A549 (cell line): ENCODE measurements at regions not wholly inside any gene's neighbourhood (a gene's known extent, or its start where the extent isn't known, plus 50 kb on each side); places are given as distances from the start of the nearest gene placed in this dataset.

ENCODE experiments used
- HOXA7 ChIP-seq: fragments of 250-450 bp; sonication (Bioruptor Pico); IDR thresholded peaks from 2 replicates; pipeline ENCODE4 v1.5.0; 2020; ENCODE audit warnings: mild to moderate bottlenecking, moderate library complexity
- JUN ChIP-seq, 2 experiments: fragments of >200 bp; sonication (Bioruptor Twin); formaldehyde crosslinking; IDR thresholded peaks; 2 replicates in 1 of 2; 3 replicates in 1 of 2; pipeline ENCODE4 v1.6.1; 2016 to 2017
- JUNB ChIP-seq: fragments of >200 bp; sonication (Bioruptor Twin); formaldehyde crosslinking; IDR thresholded peaks from 2 replicates; pipeline ENCODE4 v1.6.1; 2016
- POLR2A ChIP-seq: IDR thresholded peaks from 2 replicates; pipeline ENCODE4 v1.6.1; 2012; ENCODE audit warnings: mild to moderate bottlenecking, low read length
- RFX5 ChIP-seq: fragments of 450-650 bp; IDR thresholded peaks from 2 replicates; pipeline ENCODE4 v1.7.1; 2014; ENCODE audit warnings: antibody characterized with exemption, mild to moderate bottlenecking, moderate library complexity
- ZFP36 ChIP-seq: fragments of 450-650 bp; IDR thresholded peaks from 2 replicates; pipeline ENCODE4 v1.6.1; 2014; ENCODE audit warnings: borderline replicate concordance; ENCODE audit not compliant: partially characterized antibody
- TF ChIP-seq, protein P1 (sequence below): fragments of >200 bp; sonication (Bioruptor Twin); formaldehyde crosslinking; IDR thresholded peaks from 3 replicates; pipeline ENCODE4 v1.5.1; 2016

DNA sequence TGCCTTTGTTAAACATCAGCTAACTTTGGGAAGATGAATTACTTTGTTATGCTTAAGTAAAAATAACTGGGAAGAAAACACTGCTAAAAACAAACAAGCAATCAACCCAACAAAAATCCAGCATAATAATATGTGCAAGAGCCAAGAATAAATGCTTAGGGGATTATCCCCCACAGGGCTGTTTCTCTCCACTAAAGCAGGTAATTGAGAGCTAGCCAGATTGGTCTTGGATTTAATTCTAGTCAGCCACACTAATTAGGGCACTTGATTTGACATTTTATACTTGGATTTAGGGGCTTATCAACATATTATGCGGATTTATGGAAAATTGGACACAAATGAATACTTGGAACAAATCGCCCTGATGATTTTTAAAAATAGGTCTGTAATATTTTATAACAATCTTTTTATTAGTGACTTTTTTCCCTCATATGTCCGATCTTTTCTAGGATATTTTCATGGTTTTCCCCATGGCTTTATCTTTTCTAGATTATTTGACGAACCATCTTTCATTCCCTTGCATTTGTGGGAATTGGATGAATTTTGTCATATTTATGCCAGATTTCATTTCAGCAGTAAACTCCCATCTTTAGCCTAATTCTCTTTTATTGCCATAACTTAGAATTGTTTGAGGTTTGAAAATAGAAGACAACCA is 199.1 kb upstream of the NXPH2 start:
- TF ChIP-seq HOXA7 (CRISPR knock-in tag) (no peak), JUN (IDR thresholded peaks at IDR 0.05) (no peak), ZFP36 (no peak), POLR2A (no peak), RFX5 (no peak), JUNB (no peak)
- TF ChIP-seq, protein P1, sequence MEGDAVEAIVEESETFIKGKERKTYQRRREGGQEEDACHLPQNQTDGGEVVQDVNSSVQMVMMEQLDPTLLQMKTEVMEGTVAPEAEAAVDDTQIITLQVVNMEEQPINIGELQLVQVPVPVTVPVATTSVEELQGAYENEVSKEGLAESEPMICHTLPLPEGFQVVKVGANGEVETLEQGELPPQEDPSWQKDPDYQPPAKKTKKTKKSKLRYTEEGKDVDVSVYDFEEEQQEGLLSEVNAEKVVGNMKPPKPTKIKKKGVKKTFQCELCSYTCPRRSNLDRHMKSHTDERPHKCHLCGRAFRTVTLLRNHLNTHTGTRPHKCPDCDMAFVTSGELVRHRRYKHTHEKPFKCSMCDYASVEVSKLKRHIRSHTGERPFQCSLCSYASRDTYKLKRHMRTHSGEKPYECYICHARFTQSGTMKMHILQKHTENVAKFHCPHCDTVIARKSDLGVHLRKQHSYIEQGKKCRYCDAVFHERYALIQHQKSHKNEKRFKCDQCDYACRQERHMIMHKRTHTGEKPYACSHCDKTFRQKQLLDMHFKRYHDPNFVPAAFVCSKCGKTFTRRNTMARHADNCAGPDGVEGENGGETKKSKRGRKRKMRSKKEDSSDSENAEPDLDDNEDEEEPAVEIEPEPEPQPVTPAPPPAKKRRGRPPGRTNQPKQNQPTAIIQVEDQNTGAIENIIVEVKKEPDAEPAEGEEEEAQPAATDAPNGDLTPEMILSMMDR, result no peak
